Activated CD8-positive, alpha-beta memory T cell treated with anti-CD3 and anti-CD28 coated beads, Interleukin-2, amount 50 U/mL, for 4 hours (primary cell): ENCODE measurements at regions not wholly inside any gene's neighbourhood (a gene's known extent, or its start where the extent isn't known, plus 50 kb on each side); places are given as distances from the start of the nearest gene placed in this dataset.
"Not testable (repeated sequence)": the region's sequence is repeated elsewhere in the genome, so short reads cannot be mapped to it uniquely, and the experiment has no call there.

Experiments used
- DNase-seq: peaks from one replicate; pipeline ENCODE4 v3.0.0-alpha.2; 2020

GRCh38 chr7:84813376-84813775 lies 373.5 kb downstream of the SEMA3D start:
- DNase-seq: no peak

GRCh38 chr7:84812021-84812420 lies 374.8 kb downstream of the SEMA3D start:
- DNase-seq: no peak

- no peak for DNase-seq
These were observed 375.5 kb downstream of the SEMA3D start for GRCh38 chr7:84811362-84811761.

GRCh38 chr7:84809877-84810276 lies 377.0 kb downstream of the SEMA3D start:
- DNase-seq: no peak

GRCh38 chr7:84803979-84804378 lies 382.9 kb downstream of the SEMA3D start:
- DNase-seq: no peak

GRCh38 chr7:84801396-84801795 lies 385.5 kb downstream of the SEMA3D start:
- no peak for DNase-seq

GRCh38 chr7:84800846-84801245 lies 386.0 kb downstream of the SEMA3D start:
- no peak for DNase-seq

- DNase-seq: no peak
These were observed 387.8 kb downstream of the SEMA3D start for GRCh38 chr7:84799106-84799505.

- no peak for DNase-seq
These were observed 394.5 kb downstream of the SEMA3D start for GRCh38 chr7:84792231-84792893.

GRCh38 chr7:84790882-84791281 lies 396.0 kb downstream of the SEMA3D start:
- no peak for DNase-seq

GRCh38 chr7:84786073-84786472 lies 400.8 kb downstream of the SEMA3D start:
- no peak for DNase-seq

- DNase-seq: no peak
These were observed 402.4 kb downstream of the SEMA3D start for GRCh38 chr7:84784450-84784849.

GRCh38 chr7:84783141-84783778 lies 403.6 kb downstream of the SEMA3D start:
- DNase-seq: no peak

GRCh38 chr7:84781838-84782237 lies 405.0 kb downstream of the SEMA3D start:
- no peak for DNase-seq

GRCh38 chr7:84780158-84781124 lies 406.4 kb downstream of the SEMA3D start:
- DNase-seq: no peak

GRCh38 chr7:84757761-84758160 lies 429.1 kb downstream of the SEMA3D start:
- DNase-seq: no peak

- DNase-seq: no peak
These were observed 440.5 kb downstream of the SEMA3D start for GRCh38 chr7:84746353-84746752.

- no peak for DNase-seq
These were observed 442.5 kb downstream of the SEMA3D start for GRCh38 chr7:84744385-84744784.

GRCh38 chr7:84738583-84739150 lies 448.2 kb downstream of the SEMA3D start:
- DNase-seq: no peak

GRCh38 chr7:84735677-84736076 lies 451.2 kb downstream of the SEMA3D start:
- DNase-seq: no peak

GRCh38 chr7:84735011-84735410 lies 451.8 kb downstream of the SEMA3D start:
- no peak for DNase-seq

- DNase-seq: not testable (repeated sequence)
These were observed 452.9 kb downstream of the SEMA3D start for GRCh38 chr7:84733976-84734375.

GRCh38 chr7:84730864-84731263 lies 456.0 kb downstream of the SEMA3D start:
- DNase-seq: not testable (repeated sequence)
